HepG2 (cell line): ENCODE measurements at regions not wholly inside any gene's neighbourhood (a gene's known extent, or its start where the extent isn't known, plus 50 kb on each side); places are given as distances from the start of the nearest gene placed in this dataset.

Source experiments
- ATAC-seq: fragments of 200-7000 bp; cut with Tn5 transposase; 3 replicates; pipeline ENCODE4 v1.9.1; 2020; ENCODE audit warnings: mild to moderate bottlenecking, moderate library complexity
- BruUV-seq: library from RNA; stranded (reverse); fragments of 400-500 nt; replicated peaks from 2 replicates; lab custom pipeline; 2021; lab: Mats Ljungman, UMichigan
- CTCF ChIA-PET: fragments of 300-600 bp; formaldehyde crosslinking; extraction: SDS; loops from one replicate; lab custom pipeline; 2021; ENCODE audit warnings: low total read pairs, inconsistent platforms, low intra/inter-chr PET ratio; lab: Yijun Ruan, JAX
- POLR2A ChIA-PET: fragments of 350-600 bp; sonication (Branson Sonifier 250); formaldehyde crosslinking; loops from one replicate; lab custom pipeline; 2020; ENCODE audit warnings: antibody characterized with exemption, inconsistent platforms; lab: Yijun Ruan, JAX
- DNase-seq: peaks from one replicate; pipeline ENCODE4 v3.0.0-alpha.2; 2015; ENCODE audit warnings: low spot score
- FAIRE-seq: peaks from 3 replicates; lab custom pipeline; 2011; peaks lifted over from hg19 to GRCh38; lab: Jason Lieb, UNC
- H2AFZ ChIP-seq: one replicate; pipeline ENCODE4 v1.6.1; 2011; ENCODE audit warnings: low read length, inconsistent platforms
- H3K27ac ChIP-seq: fragments of 300-600 bp; 3 replicates; pipeline ENCODE4 v1.8.0; 2011; ENCODE audit warnings: mixed run types, mild to moderate bottlenecking, mixed read lengths, low read length, inconsistent platforms; ENCODE audit not compliant: insufficient read depth; ENCODE audit errors: extremely low read length
- H3K27me3 ChIP-seq, 2 experiments: fragments of 200-600 bp in 1 of 2; 2 replicates in 1 of 2; 3 replicates in 1 of 2; pipeline versions ENCODE4 v1.6.0 to v1.8.0; 2011; ENCODE audit warnings: low read length in 2 of 2, mild to moderate bottlenecking in 2 of 2, moderate library complexity in 2 of 2, inconsistent platforms in 1 of 2; ENCODE audit not compliant: insufficient read depth in 2 of 2, control insufficient read depth in 1 of 2
- H3K36me3 ChIP-seq, 2 experiments: fragments of 200-600 bp in 1 of 2; replicated peaks in 1 of 2; 2 replicates in 1 of 2; 3 replicates in 1 of 2; pipeline versions ENCODE4 v1.5.1 to v1.8.0; 2011; ENCODE audit warnings: low read length in 2 of 2, inconsistent platforms in 1 of 2; ENCODE audit not compliant: insufficient read depth in 2 of 2, control insufficient read depth in 1 of 2
- H3K4me1 ChIP-seq: 2 replicates; pipeline ENCODE4 v1.5.1; 2012; ENCODE audit warnings: low read length, inconsistent platforms; ENCODE audit not compliant: insufficient read depth
- H3K4me2 ChIP-seq: 2 replicates; pipeline ENCODE4 v1.6.0; 2011; ENCODE audit warnings: low read depth, low read length, inconsistent platforms
- H3K4me3 ChIP-seq, 3 experiments: fragments of 200-600 bp in 1 of 3; sonication (generic), shearing (Covaris generic) in 1 of 3; replicated peaks in 1 of 3; 2 replicates each; pipeline ENCODE4 v1.5.1; 2011 to 2016; ENCODE audit warnings: low read length in 3 of 3, inconsistent platforms in 2 of 3, low read depth in 2 of 3, mild to moderate bottlenecking in 2 of 3, control low read depth in 1 of 3, mixed read lengths in 1 of 3; ENCODE audit not compliant: insufficient read depth in 1 of 3
- H3K79me2 ChIP-seq: one replicate; pipeline ENCODE4 v1.6.1; 2011; ENCODE audit warnings: low read length, inconsistent platforms; ENCODE audit not compliant: insufficient read depth
- H3K9ac ChIP-seq: 2 replicates; pipeline ENCODE4 v1.6.0; 2011; ENCODE audit warnings: mild to moderate bottlenecking, low read depth, low read length, inconsistent platforms; ENCODE audit not compliant: insufficient read depth
- H3K9me3 ChIP-seq: 2 replicates; pipeline ENCODE4 v1.5.1; 2012; ENCODE audit warnings: mild to moderate bottlenecking, low read length
- H4K20me1 ChIP-seq: 2 replicates; pipeline ENCODE4 v1.6.0; 2011; ENCODE audit warnings: inconsistent platforms, mild to moderate bottlenecking, low read length, moderate library complexity; ENCODE audit not compliant: insufficient read depth
- CENPT ChIP-seq: sonication (generic); formaldehyde crosslinking; IDR thresholded peaks from 2 replicates; pipeline ENCODE4 v1.8.0; 2022; ENCODE audit warnings: low read depth, mild to moderate bottlenecking, moderate library complexity, missing genetic modification reagents
- FOXP4 ChIP-seq: sonication (generic); formaldehyde crosslinking; IDR thresholded peaks from 2 replicates; pipeline ENCODE4 v1.4.0; 2020; ENCODE audit warnings: missing genetic modification reagents
- KDM1A ChIP-seq: IDR thresholded peaks from 2 replicates; pipeline ENCODE4 v1.6.1; 2016; ENCODE audit warnings: missing compliant biosample characterization
- MED8 ChIP-seq: sonication (generic); formaldehyde crosslinking; IDR thresholded peaks from 2 replicates; pipeline ENCODE4 v1.8.1; 2023; ENCODE audit warnings: mild to moderate bottlenecking, missing genetic modification reagents; ENCODE audit not compliant: insufficient replicate concordance
- MYC ChIP-seq: sonication (generic); formaldehyde crosslinking; IDR thresholded peaks from 2 replicates; pipeline ENCODE4 v1.9.0; 2021; ENCODE audit warnings: missing genetic modification reagents, borderline replicate concordance
- NR3C1 ChIP-seq: sonication (generic); formaldehyde crosslinking; IDR thresholded peaks from 2 replicates; pipeline ENCODE4 v1.4.0; 2020; ENCODE audit warnings: missing genetic modification reagents
- SNAPC4 ChIP-seq: sonication (generic); formaldehyde crosslinking; IDR thresholded peaks from 2 replicates; pipeline ENCODE4 v1.4.0; 2020; ENCODE audit warnings: mild to moderate bottlenecking, missing genetic modification reagents
- ZBTB4 ChIP-seq: sonication (generic); formaldehyde crosslinking; IDR thresholded peaks from 2 replicates; pipeline ENCODE4 v1.4.0; 2020; ENCODE audit warnings: missing genetic modification reagents, mild to moderate bottlenecking, borderline replicate concordance
- in situ Hi-C: cut with HindIII; loops from 2 replicates; pipeline ENCODE4 v1.10.0; 2017; ENCODE audit warnings: low pct_unique_long_range_greater_than_20kb; ENCODE audit not compliant: extremely low pct_ligation_motif_present
- intact Hi-C: fragments of 100-400 bp; cut with micrococcal nuclease; formaldehyde crosslinking; loops from one replicate; pipeline ENCODE4 v1.10.0; 2022; ENCODE audit not compliant: unreplicated experiment
- TF ChIP-seq, protein P1 (sequence below): sonication (generic); formaldehyde crosslinking; IDR thresholded peaks from 2 replicates; pipeline ENCODE4 v1.5.0; 2020; ENCODE audit warnings: missing genetic modification reagents
- TF ChIP-seq, protein P2 (sequence below): sonication (generic); formaldehyde crosslinking; conservative IDR thresholded peaks from 2 replicates; pipeline ENCODE4 v1.8.0; 2022; ENCODE audit warnings: low read depth, missing genetic modification reagents
- TF ChIP-seq, protein P3 (sequence below): sonication (generic); formaldehyde crosslinking; IDR thresholded peaks from 2 replicates; pipeline ENCODE4 v1.5.0; 2020; ENCODE audit warnings: missing genetic modification reagents

DNA sequence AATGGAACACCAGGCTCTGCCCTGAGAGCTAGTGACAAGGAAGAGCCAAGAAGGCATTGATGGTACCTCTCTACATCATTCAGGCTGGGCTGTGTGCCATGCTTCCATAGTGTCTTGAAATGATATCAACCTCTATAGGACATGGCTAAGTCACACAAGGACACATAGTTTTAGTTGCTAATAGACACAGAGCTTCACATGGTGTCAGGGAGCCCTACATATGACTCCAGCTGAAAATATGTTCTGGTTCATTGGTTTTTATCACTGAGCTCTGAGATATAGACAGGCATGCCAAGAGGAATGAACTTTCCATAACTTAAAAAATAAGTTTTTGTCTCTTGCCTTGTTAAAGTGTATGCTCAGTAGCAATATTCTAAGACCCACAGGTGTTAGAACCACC, 72.1 kb upstream of the PRKG2 start:
- ChIA-PET POLR2A (no interaction called here), CTCF (no interaction called here)
- in situ Hi-C loops (no loop called here), intact Hi-C loops (no loop called here)
- H4K20me1 ChIP-seq: no peaks in the 10 kb centered on the region
- ATAC-seq (no peak), DNase-seq (no peak), FAIRE-seq (no peak)
- no peaks in the 10 kb centered on the region for H3K9me3 ChIP-seq
- H3K4me1 ChIP-seq: no peaks in the 10 kb centered on the region
- no peak overlapping the region for H3K4me3 ChIP-seq
- H3K9ac ChIP-seq: no peak overlapping the region
- H3K27ac ChIP-seq: no peak overlapping the region
- H3K27me3 ChIP-seq: no peaks in the 10 kb centered on the region
- H3K4me2 ChIP-seq: no peak overlapping the region
- BruUV-seq: no TSS peak
- no peak overlapping the region for H2AFZ ChIP-seq
- H3K79me2 ChIP-seq: no peaks in the 10 kb centered on the region
- no peaks in the 10 kb centered on the region for H3K36me3 ChIP-seq
- TF ChIP-seq NR3C1 (CRISPR knock-in tag) (no peak), ZBTB4 (CRISPR knock-in tag) (no peak), SNAPC4 (CRISPR knock-in tag) (no peak), CENPT (CRISPR knock-in tag) (no peak), MED8 (CRISPR knock-in tag) (no peak), KDM1A (CRISPR knock-in tag) (no peak), MYC (no peak), FOXP4 (CRISPR knock-in tag) (no peak)
- TF ChIP-seq, protein P1, sequence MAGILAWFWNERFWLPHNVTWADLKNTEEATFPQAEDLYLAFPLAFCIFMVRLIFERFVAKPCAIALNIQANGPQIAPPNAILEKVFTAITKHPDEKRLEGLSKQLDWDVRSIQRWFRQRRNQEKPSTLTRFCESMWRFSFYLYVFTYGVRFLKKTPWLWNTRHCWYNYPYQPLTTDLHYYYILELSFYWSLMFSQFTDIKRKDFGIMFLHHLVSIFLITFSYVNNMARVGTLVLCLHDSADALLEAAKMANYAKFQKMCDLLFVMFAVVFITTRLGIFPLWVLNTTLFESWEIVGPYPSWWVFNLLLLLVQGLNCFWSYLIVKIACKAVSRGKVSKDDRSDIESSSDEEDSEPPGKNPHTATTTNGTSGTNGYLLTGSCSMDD (CRISPR knock-in tag): no peak
- TF ChIP-seq, protein P2, sequence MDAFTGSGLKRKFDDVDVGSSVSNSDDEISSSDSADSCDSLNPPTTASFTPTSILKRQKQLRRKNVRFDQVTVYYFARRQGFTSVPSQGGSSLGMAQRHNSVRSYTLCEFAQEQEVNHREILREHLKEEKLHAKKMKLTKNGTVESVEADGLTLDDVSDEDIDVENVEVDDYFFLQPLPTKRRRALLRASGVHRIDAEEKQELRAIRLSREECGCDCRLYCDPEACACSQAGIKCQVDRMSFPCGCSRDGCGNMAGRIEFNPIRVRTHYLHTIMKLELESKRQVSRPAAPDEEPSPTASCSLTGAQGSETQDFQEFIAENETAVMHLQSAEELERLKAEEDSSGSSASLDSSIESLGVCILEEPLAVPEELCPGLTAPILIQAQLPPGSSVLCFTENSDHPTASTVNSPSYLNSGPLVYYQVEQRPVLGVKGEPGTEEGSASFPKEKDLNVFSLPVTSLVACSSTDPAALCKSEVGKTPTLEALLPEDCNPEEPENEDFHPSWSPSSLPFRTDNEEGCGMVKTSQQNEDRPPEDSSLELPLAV: no peak
- TF ChIP-seq, protein P3, sequence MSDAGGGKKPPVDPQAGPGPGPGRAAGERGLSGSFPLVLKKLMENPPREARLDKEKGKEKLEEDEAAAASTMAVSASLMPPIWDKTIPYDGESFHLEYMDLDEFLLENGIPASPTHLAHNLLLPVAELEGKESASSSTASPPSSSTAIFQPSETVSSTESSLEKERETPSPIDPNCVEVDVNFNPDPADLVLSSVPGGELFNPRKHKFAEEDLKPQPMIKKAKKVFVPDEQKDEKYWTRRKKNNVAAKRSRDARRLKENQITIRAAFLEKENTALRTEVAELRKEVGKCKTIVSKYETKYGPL (CRISPR knock-in tag): no peak
